Loucy (cell line): ENCODE measurements at regions not wholly inside any gene's neighbourhood (a gene's known extent, or its start where the extent isn't known, plus 50 kb on each side); places are given as distances from the start of the nearest gene placed in this dataset.

Experiments
- EZH2phosphoT487 ChIP-seq: fragments of 200-600 bp; IDR thresholded peaks from 2 replicates; pipeline ENCODE4 v1.6.1; 2018; ENCODE audit warnings: antibody characterized with exemption, mild to moderate bottlenecking, moderate library complexity, borderline replicate concordance
- TF ChIP-seq, protein P1 (sequence below): fragments of 200-600 bp; sonication (generic); conservative IDR thresholded peaks from 2 replicates; pipeline ENCODE4 v1.5.1; 2014; ENCODE audit warnings: mild to moderate bottlenecking, antibody characterized with exemption, low read length

DNA sequence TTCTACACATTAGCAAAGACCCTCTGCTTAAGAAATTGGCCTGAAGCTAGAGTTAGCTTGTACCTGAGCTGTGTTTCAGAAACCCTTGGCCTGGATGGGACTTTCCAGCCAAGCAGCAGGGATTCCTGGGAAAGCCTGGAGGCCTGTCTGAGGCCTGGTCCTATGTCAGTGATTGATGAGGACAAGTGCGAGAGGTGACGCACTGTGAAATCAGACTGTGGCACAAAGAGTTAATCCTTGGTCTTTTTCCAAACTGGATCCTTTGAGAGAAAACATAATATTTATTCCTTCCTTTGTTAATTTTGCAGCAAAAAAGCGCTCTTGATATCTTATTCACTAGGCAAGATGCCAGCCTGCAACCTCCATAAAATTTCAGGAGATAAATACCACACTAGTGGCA, 225.0 kb upstream of the ATP11B start:
- TF ChIP-seq, protein P1, sequence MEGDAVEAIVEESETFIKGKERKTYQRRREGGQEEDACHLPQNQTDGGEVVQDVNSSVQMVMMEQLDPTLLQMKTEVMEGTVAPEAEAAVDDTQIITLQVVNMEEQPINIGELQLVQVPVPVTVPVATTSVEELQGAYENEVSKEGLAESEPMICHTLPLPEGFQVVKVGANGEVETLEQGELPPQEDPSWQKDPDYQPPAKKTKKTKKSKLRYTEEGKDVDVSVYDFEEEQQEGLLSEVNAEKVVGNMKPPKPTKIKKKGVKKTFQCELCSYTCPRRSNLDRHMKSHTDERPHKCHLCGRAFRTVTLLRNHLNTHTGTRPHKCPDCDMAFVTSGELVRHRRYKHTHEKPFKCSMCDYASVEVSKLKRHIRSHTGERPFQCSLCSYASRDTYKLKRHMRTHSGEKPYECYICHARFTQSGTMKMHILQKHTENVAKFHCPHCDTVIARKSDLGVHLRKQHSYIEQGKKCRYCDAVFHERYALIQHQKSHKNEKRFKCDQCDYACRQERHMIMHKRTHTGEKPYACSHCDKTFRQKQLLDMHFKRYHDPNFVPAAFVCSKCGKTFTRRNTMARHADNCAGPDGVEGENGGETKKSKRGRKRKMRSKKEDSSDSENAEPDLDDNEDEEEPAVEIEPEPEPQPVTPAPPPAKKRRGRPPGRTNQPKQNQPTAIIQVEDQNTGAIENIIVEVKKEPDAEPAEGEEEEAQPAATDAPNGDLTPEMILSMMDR, result no peak
- TF ChIP-seq EZH2phosphoT487, result no peak
